NCI-H1105 treated with DMSO at 0.1 percent for 48 hours (cell line): ENCODE measurements at regions not wholly inside any gene's neighbourhood (a gene's known extent, or its start where the extent isn't known, plus 50 kb on each side); places are given as distances from the start of the nearest gene placed in this dataset.

Experiments used
- DNase-seq: peaks from one replicate; lab custom pipeline; 2025; lab: John Stamatoyannopoulos, UW

- no peak for DNase-seq
These were observed 126.5 kb upstream of the RUNX3 start for GRCh38 chr1:25056536-25056935.

- no peak for DNase-seq
These were observed 125.9 kb upstream of the RUNX3 start for GRCh38 chr1:25055961-25056360.

- no peak for DNase-seq
These were observed 125.3 kb upstream of the RUNX3 start for GRCh38 chr1:25055324-25055780.

GRCh38 chr1:25054526-25055323, 124.6 kb upstream of the RUNX3 start:
- DNase-seq: no peak

- no peak for DNase-seq
These were observed 123.6 kb upstream of the RUNX3 start for GRCh38 chr1:25053576-25054250.

- no peak for DNase-seq
These were observed 121.8 kb upstream of the RUNX3 start for GRCh38 chr1:25051906-25052305.

- DNase-seq: no peak
These were observed 121.4 kb upstream of the RUNX3 start for GRCh38 chr1:25051504-25051903.

- no peak for DNase-seq
These were observed 120.1 kb upstream of the RUNX3 start for GRCh38 chr1:25050165-25050564.

GRCh38 chr1:25049190-25049589, 119.1 kb upstream of the RUNX3 start:
- DNase-seq: no peak

GRCh38 chr1:25048728-25049127, 118.7 kb upstream of the RUNX3 start:
- DNase-seq: no peak

GRCh38 chr1:25047506-25048240, 117.6 kb upstream of the RUNX3 start:
- DNase-seq: no peak

GRCh38 chr1:25046194-25046532, 116.1 kb upstream of the RUNX3 start:
- no peak for DNase-seq

GRCh38 chr1:25045480-25046193, 115.6 kb upstream of the RUNX3 start:
- no peak for DNase-seq

GRCh38 chr1:25043228-25043580, 113.1 kb upstream of the RUNX3 start:
- DNase-seq: no peak

- no peak for DNase-seq
These were observed 112.5 kb upstream of the RUNX3 start for GRCh38 chr1:25042331-25043227.

- DNase-seq: no peak
These were observed 111.8 kb upstream of the RUNX3 start for GRCh38 chr1:25041916-25042315.

- DNase-seq: no peak
These were observed 110.1 kb upstream of the RUNX3 start for GRCh38 chr1:25040122-25040685.

GRCh38 chr1:25039229-25039628, 109.2 kb upstream of the RUNX3 start:
- DNase-seq: no peak

- DNase-seq: no peak
These were observed 108.6 kb upstream of the RUNX3 start for GRCh38 chr1:25038699-25039098.

- DNase-seq: no peak
These were observed 107.3 kb upstream of the RUNX3 start for GRCh38 chr1:25037174-25038074.
